IMR-90 (cell line): ENCODE measurements at regions not wholly inside any gene's neighbourhood (a gene's known extent, or its start where the extent isn't known, plus 50 kb on each side); places are given as distances from the start of the nearest gene placed in this dataset.

Source experiments
- ATAC-seq: fragments of 200-7000 bp; cut with Tn5 transposase; 2 replicates; pipeline ENCODE4 v1.9.1; 2020; ENCODE audit warnings: low read depth, mild to moderate bottlenecking, moderate library complexity
- BruUV-seq: library from RNA; stranded (reverse); fragments of 400-500 nt; replicated peaks from 2 replicates; lab custom pipeline; 2021; lab: Mats Ljungman, UMichigan
- CTCF ChIA-PET: fragments of 300-600 bp; formaldehyde crosslinking; extraction: SDS; loops from one replicate; lab custom pipeline; 2021; ENCODE audit warnings: antibody characterized with exemption; lab: Yijun Ruan, JAX
- POLR2A ChIA-PET: fragments of 300-600 bp; sonication (Branson Sonifier 250); formaldehyde crosslinking; loops from one replicate; lab custom pipeline; 2022; ENCODE audit warnings: antibody characterized with exemption; ENCODE audit not compliant: unreplicated experiment; lab: Charles Lee
- DNase-seq: peaks from one replicate; pipeline ENCODE4 v3.0.0; 2013
- H2AFZ ChIP-seq: replicated peaks from 2 replicates; pipeline ENCODE3; 2013; ENCODE audit warnings: low read length, mild to moderate bottlenecking; ENCODE audit not compliant: poor library complexity
- H2AK5ac ChIP-seq: 2 replicates; pipeline ENCODE4 v1.6.1; 2013; ENCODE audit warnings: low read depth, low read length, inconsistent platforms
- H2AK9ac ChIP-seq: replicated peaks from 2 replicates; pipeline ENCODE3; 2013; ENCODE audit warnings: mild to moderate bottlenecking, low read depth, low read length, moderate library complexity; ENCODE audit not compliant: poor library complexity
- H2BK120ac ChIP-seq: 2 replicates; pipeline ENCODE4 v1.6.1; 2013; ENCODE audit warnings: low read depth, low read length, inconsistent platforms
- H2BK15ac ChIP-seq: 3 replicates; pipeline ENCODE4 v1.6.1; 2013; ENCODE audit warnings: low read depth, low read length, inconsistent platforms
- H2BK20ac ChIP-seq: 2 replicates; pipeline ENCODE4 v1.6.1; 2013; ENCODE audit warnings: low read depth, mild to moderate bottlenecking, inconsistent platforms, low read length, moderate library complexity
- H2BK5ac ChIP-seq: 2 replicates; pipeline ENCODE4 v1.6.1; 2013; ENCODE audit warnings: mild to moderate bottlenecking, low read depth, low read length, inconsistent platforms; ENCODE audit not compliant: poor library complexity, severe bottlenecking
- H3K14ac ChIP-seq: replicated peaks from 2 replicates; pipeline ENCODE4 v1.6.1; 2013; ENCODE audit warnings: low read depth, low read length, inconsistent platforms
- H3K18ac ChIP-seq: 2 replicates; pipeline ENCODE4 v1.6.1; 2013; ENCODE audit warnings: low read depth, low read length, control low read depth
- H3K23ac ChIP-seq: 2 replicates; pipeline ENCODE4 v1.6.1; 2013; ENCODE audit warnings: low read depth, low read length, inconsistent platforms
- H3K27ac ChIP-seq: 2 replicates; pipeline ENCODE4 v1.5.1; 2013; ENCODE audit warnings: mild to moderate bottlenecking, control low read depth, low read length; ENCODE audit not compliant: insufficient read depth
- H3K27me3 ChIP-seq: 2 replicates; pipeline ENCODE4 v1.6.1; 2013; ENCODE audit warnings: low read length; ENCODE audit not compliant: control insufficient read depth, insufficient read depth
- H3K36me3 ChIP-seq: 2 replicates; pipeline ENCODE4 v1.6.1; 2013; ENCODE audit warnings: low read length, mixed read lengths; ENCODE audit not compliant: control insufficient read depth, insufficient read depth
- H3K4ac ChIP-seq: 2 replicates; pipeline ENCODE4 v1.6.1; 2013; ENCODE audit warnings: low read depth, low read length, inconsistent platforms
- H3K4me1 ChIP-seq: 2 replicates; pipeline ENCODE4 v1.6.1; 2013; ENCODE audit warnings: low read length, mixed read lengths; ENCODE audit not compliant: control insufficient read depth, insufficient read depth
- H3K4me2 ChIP-seq: 2 replicates; pipeline ENCODE4 v1.6.1; 2013; ENCODE audit warnings: low read depth, mild to moderate bottlenecking, control low read depth, low read length, moderate library complexity
- H3K4me3 ChIP-seq: 2 replicates; pipeline ENCODE4 v1.5.1; 2013; ENCODE audit warnings: low read depth, mild to moderate bottlenecking, control low read depth, low read length, moderate library complexity; ENCODE audit not compliant: insufficient read depth
- H3K56ac ChIP-seq: 2 replicates; pipeline ENCODE4 v1.6.1; 2013; ENCODE audit warnings: low read length, inconsistent platforms; ENCODE audit not compliant: insufficient read depth; ENCODE audit errors: extremely low read depth
- H3K79me1 ChIP-seq, 2 experiments: 2 replicates each; pipeline ENCODE4 v1.6.1; 2013; ENCODE audit warnings: low read length in 2 of 2, inconsistent platforms in 1 of 2, low read depth in 1 of 2
- H3K9ac ChIP-seq: 2 replicates; pipeline ENCODE4 v1.6.1; 2013; ENCODE audit warnings: low read depth, low read length, control low read depth
- H3K9me1 ChIP-seq: 2 replicates; pipeline ENCODE4 v1.6.1; 2013; ENCODE audit warnings: low read length, inconsistent platforms; ENCODE audit not compliant: insufficient read depth
- H3K9me3 ChIP-seq: 2 replicates; pipeline ENCODE4 v1.6.1; 2013; ENCODE audit warnings: low read length; ENCODE audit not compliant: control insufficient read depth, insufficient read depth
- H4K20me1 ChIP-seq: 2 replicates; pipeline ENCODE4 v1.6.1; 2013; ENCODE audit warnings: low read length, inconsistent platforms; ENCODE audit not compliant: insufficient read depth
- H4K5ac ChIP-seq: 2 replicates; pipeline ENCODE4 v1.6.1; 2013; ENCODE audit warnings: mild to moderate bottlenecking, low read depth, low read length, control low read depth
- H4K8ac ChIP-seq, 2 experiments: 2 replicates each; pipeline ENCODE4 v1.6.1; 2013; ENCODE audit warnings: low read depth in 2 of 2, low read length in 2 of 2, control low read depth in 1 of 2, inconsistent platforms in 1 of 2
- H4K91ac ChIP-seq: 2 replicates; pipeline ENCODE4 v1.6.1; 2013; ENCODE audit warnings: low read depth, low read length, inconsistent platforms; ENCODE audit not compliant: insufficient read depth
- CHD1 ChIP-seq: IDR thresholded peaks from 2 replicates; pipeline ENCODE4 v1.6.1; 2012; ENCODE audit warnings: low read depth, low read length, improper control_type of control experiment
- MAZ ChIP-seq: IDR thresholded peaks from 2 replicates; pipeline ENCODE4 v1.6.1; 2012; ENCODE audit warnings: low read depth, mild to moderate bottlenecking, low read length, improper control_type of control experiment, moderate library complexity, borderline replicate concordance
- USF2 ChIP-seq: fragments of 150-350 bp; IDR thresholded peaks from 2 replicates; pipeline ENCODE4 v1.6.1; 2017; ENCODE audit warnings: mild to moderate bottlenecking, antibody characterized with exemption, low read length, low read depth
- WGBS, 2 experiments: methylation state at CpG; one replicate each; pipeline versions ENCODE4 v1.1.5 to v1.1.7; 2013; ENCODE audit warnings: missing lambda C conversion rate in 2 of 2; ENCODE audit not compliant: insufficient read length in 1 of 2; ENCODE audit errors: extremely low coverage in 2 of 2; 5-methylcytosine and 5-hydroxymethylcytosine counted together
- dilution Hi-C: fragments of 300-500 bp; cut with HindIII; formaldehyde crosslinking; loops from one replicate; pipeline ENCODE4 v1.14.3; 2018; ENCODE audit warnings: low sequenced_read_pairs; ENCODE audit not compliant: unreplicated experiment
- in situ Hi-C: fragments of 300-500 bp; cut with MboI; formaldehyde crosslinking; loops from 3 replicates; pipeline ENCODE4 v1.14.3; 2019; ENCODE audit warnings: low sequenced_read_pairs, inconsistent platforms, mixed read lengths
- intact Hi-C: fragments of 100-400 bp; cut with micrococcal nuclease; formaldehyde crosslinking; loops from 2 replicates; pipeline ENCODE4 v1.10.0; 2022

GRCh38 chr13:107028751-107029150 is 460.8 kb upstream of the ARGLU1 start:
- no peak overlapping the region for H3K4ac ChIP-seq
- H3K9ac ChIP-seq, result no peak overlapping the region
- H2BK5ac ChIP-seq, result no peak overlapping the region
- no peak overlapping the region for H4K5ac ChIP-seq
- no peaks in the 10 kb centered on the region for H3K36me3 ChIP-seq
- H3K9me1 ChIP-seq, result no peaks in the 10 kb centered on the region
- H3K14ac ChIP-seq, result no peak overlapping the region
- H2BK120ac ChIP-seq, result no peak overlapping the region
- H2BK20ac ChIP-seq, result no peak overlapping the region
- H3K4me1 ChIP-seq, result peaks cover 2% of the 10 kb centered on the region; the same call in 1 of the 2 replicates
- CTCF ChIA-PET, result no interaction called here
- H3K9me3 ChIP-seq, result no peaks in the 10 kb centered on the region
- H2AK9ac ChIP-seq, result no peak overlapping the region
- H3K23ac ChIP-seq, result no peak overlapping the region
- H3K4me3 ChIP-seq, result no peak overlapping the region
- POLR2A ChIA-PET, result no interaction called here
- no TSS peak for BruUV-seq
- DNase-seq (no peak), ATAC-seq (no peak)
- 80% methylated on average over 1 of the region's 8 CpGs; no CpG with 5 or more reads in 1 of the 2 experiments for WGBS, 2 experiments
- H4K8ac ChIP-seq, result no peak overlapping the region
- 0 out of 3 replicates have a peak overlapping the region, but pooled peaks have one; percentile 32 for H2BK15ac ChIP-seq
- H3K18ac ChIP-seq, result no peak overlapping the region
- no peak overlapping the region for H3K27ac ChIP-seq
- H2AFZ ChIP-seq, result no peak overlapping the region
- intact Hi-C loops, result no loop called here
- H4K91ac ChIP-seq, result no peak overlapping the region
- H4K20me1 ChIP-seq, result no peaks in the 10 kb centered on the region
- dilution Hi-C loops, result no loop called here
- H3K4me2 ChIP-seq, result no peak overlapping the region
- H3K27me3 ChIP-seq, result no peaks in the 10 kb centered on the region
- in situ Hi-C loops, result no loop called here
- no peak overlapping the region for H3K56ac ChIP-seq
- H3K79me1 ChIP-seq, result no peaks in the 10 kb centered on the region
- TF ChIP-seq USF2 (no peak), CHD1 (no peak), MAZ (no peak)
- H2AK5ac ChIP-seq, result 0 out of 2 replicates have a peak overlapping the region, but pooled peaks have one; percentile 24
